ENCODE measurements at regions not wholly inside any gene's neighbourhood (a gene's known extent, or its start where the extent isn't known, plus 50 kb on each side); places are given as distances from the start of the nearest gene placed in this dataset.

DNA sequence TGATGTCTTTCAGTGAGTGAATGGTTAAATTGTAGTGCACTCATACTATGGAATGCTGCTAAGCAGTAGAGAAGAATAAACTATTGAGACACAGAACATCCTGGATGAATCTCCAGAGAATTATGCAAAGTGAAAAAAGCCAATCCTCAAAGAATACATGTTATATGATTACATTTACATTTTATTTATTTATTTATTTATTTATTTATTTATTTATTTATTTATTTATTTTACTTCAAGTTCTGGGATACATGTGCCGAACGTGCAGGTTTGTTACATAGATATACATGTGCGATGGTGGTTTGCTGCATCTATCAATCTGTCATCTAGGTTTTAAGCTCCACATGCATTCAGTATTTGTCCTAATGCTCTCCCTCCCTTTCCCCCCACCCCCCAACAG lies 175.8 kb upstream of the VGLL2 start:
- ATAC-seq (no peak), FAIRE-seq (no peak)
- intact Hi-C loops (cut with DNase I) = no loop called here

GRCh38 chr6:117110146-117110545 lies 155.2 kb upstream of the VGLL2 start:
- ATAC-seq (no peak), FAIRE-seq (no peak)

More for the DNA sequence above, 175.8 kb upstream of the VGLL2 start:
- no peaks in the 10 kb centered on the region for H3K27me3 ChIP-seq
- DNase-seq = no peak
- H3K9me3 ChIP-seq = no peaks in the 10 kb centered on the region
- no peaks in the 10 kb centered on the region for H3K36me3 ChIP-seq
- H3K4me1 ChIP-seq = no peaks in the 10 kb centered on the region
- WGBS, 2 donors = 85 to 92% methylated on average over 3 of the region's 3 CpGs
- TF ChIP-seq, protein P1, sequence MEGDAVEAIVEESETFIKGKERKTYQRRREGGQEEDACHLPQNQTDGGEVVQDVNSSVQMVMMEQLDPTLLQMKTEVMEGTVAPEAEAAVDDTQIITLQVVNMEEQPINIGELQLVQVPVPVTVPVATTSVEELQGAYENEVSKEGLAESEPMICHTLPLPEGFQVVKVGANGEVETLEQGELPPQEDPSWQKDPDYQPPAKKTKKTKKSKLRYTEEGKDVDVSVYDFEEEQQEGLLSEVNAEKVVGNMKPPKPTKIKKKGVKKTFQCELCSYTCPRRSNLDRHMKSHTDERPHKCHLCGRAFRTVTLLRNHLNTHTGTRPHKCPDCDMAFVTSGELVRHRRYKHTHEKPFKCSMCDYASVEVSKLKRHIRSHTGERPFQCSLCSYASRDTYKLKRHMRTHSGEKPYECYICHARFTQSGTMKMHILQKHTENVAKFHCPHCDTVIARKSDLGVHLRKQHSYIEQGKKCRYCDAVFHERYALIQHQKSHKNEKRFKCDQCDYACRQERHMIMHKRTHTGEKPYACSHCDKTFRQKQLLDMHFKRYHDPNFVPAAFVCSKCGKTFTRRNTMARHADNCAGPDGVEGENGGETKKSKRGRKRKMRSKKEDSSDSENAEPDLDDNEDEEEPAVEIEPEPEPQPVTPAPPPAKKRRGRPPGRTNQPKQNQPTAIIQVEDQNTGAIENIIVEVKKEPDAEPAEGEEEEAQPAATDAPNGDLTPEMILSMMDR (IDR thresholded peaks at IDR 0.05) = no peak
- H3K27ac ChIP-seq = no peak overlapping the region
- H3K4me3 ChIP-seq = no peak overlapping the region

GRCh38 chr6:117110737-117111136 lies 154.6 kb upstream of the VGLL2 start:
- no peak overlapping the region for H3K27ac ChIP-seq
- ATAC-seq (no peak), DNase-seq (peak in 1 of 6 donors; percentile 13), FAIRE-seq (no peak)
- no peaks in the 10 kb centered on the region for H3K27me3 ChIP-seq
- 71 to 73% methylated on average over 5 of the region's 5 CpGs for WGBS, 2 donors
- no peaks in the 10 kb centered on the region for H3K9me3 ChIP-seq
- H3K36me3 ChIP-seq = no peaks in the 10 kb centered on the region
- TF ChIP-seq, protein P1 (IDR thresholded peaks at IDR 0.05) = no peak
- intact Hi-C loops (cut with DNase I) = no loop called here
- H3K4me3 ChIP-seq = no peak overlapping the region
- H3K4me1 ChIP-seq = no peaks in the 10 kb centered on the region

More at GRCh38 chr6:117110146-117110545, 155.2 kb upstream of the VGLL2 start:
- H3K9me3 ChIP-seq = no peaks in the 10 kb centered on the region
- TF ChIP-seq, protein P1 (IDR thresholded peaks at IDR 0.05) = no peak
- H3K36me3 ChIP-seq = no peaks in the 10 kb centered on the region
- WGBS, 2 donors = 39 to 50% methylated on average over 1 of the region's 1 CpG
- no peak for DNase-seq
- no peaks in the 10 kb centered on the region for H3K27me3 ChIP-seq
- intact Hi-C loops (cut with DNase I) = no loop called here
- H3K4me3 ChIP-seq = no peak overlapping the region
- no peak overlapping the region for H3K27ac ChIP-seq
- H3K4me1 ChIP-seq = no peaks in the 10 kb centered on the region

DNA sequence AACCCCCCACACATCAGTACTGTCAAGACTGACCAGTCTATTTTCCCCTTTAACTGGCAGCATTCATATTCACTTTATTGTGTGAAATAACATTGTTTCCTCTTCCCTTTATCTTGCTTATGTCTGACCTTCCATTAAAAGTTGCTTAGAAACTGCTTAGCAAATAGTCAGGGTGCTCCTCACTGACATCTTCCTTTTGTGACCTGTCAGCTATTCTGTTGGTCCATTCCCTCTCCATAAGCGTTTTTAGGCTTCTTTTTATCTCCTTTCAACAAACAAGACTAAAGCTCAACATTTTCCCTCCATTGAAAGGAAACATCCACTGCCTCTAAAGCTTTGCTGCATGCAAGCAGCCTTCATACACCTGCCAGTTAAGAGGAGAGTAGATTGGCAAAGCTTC lies 147.7 kb upstream of the VGLL2 start:
- DNase-seq (no peak), FAIRE-seq (no peak), ATAC-seq (no peak)
- intact Hi-C loops (cut with DNase I) = no loop called here
- no peaks in the 10 kb centered on the region for H3K4me1 ChIP-seq
- 4 to 6% methylated on average over 1 of the region's 1 CpG for WGBS, 2 donors
- no peaks in the 10 kb centered on the region for H3K27me3 ChIP-seq
- TF ChIP-seq, protein P1 (IDR thresholded peaks at IDR 0.05) = no peak
- H3K27ac ChIP-seq = no peak overlapping the region
- no peaks in the 10 kb centered on the region for H3K36me3 ChIP-seq
- H3K4me3 ChIP-seq = no peak overlapping the region
- no peaks in the 10 kb centered on the region for H3K9me3 ChIP-seq

- ATAC-seq = no peak
- no peaks in the 10 kb centered on the region for H3K9me3 ChIP-seq
- TF ChIP-seq, protein P1 (IDR thresholded peaks at IDR 0.05) = no peak
Observed at GRCh38 chr6:117118490-117118889, 146.9 kb upstream of the VGLL2 start.

More at GRCh38 chr6:117118490-117118889, 146.9 kb upstream of the VGLL2 start:
- FAIRE-seq = no peak
- intact Hi-C loops (cut with DNase I) = no loop called here
- H3K4me3 ChIP-seq = no peak overlapping the region
- no peak overlapping the region for H3K27ac ChIP-seq
- no peaks in the 10 kb centered on the region for H3K27me3 ChIP-seq
- H3K4me1 ChIP-seq = no peaks in the 10 kb centered on the region
- H3K36me3 ChIP-seq = no peaks in the 10 kb centered on the region
- DNase-seq = no peak
